ENCODE measurements at regions not wholly inside any gene's neighbourhood (a gene's known extent, or its start where the extent isn't known, plus 50 kb on each side); places are given as distances from the start of the nearest gene placed in this dataset.
"Not testable (repeated sequence)": the region's sequence is repeated elsewhere in the genome, so short reads cannot be mapped to it uniquely, and the experiment has no call there.

GRCh38 chr4:104326991-104327694 lies 167.6 kb downstream of the CXXC4 start:
- DNase-seq = not testable (repeated sequence)

DNA sequence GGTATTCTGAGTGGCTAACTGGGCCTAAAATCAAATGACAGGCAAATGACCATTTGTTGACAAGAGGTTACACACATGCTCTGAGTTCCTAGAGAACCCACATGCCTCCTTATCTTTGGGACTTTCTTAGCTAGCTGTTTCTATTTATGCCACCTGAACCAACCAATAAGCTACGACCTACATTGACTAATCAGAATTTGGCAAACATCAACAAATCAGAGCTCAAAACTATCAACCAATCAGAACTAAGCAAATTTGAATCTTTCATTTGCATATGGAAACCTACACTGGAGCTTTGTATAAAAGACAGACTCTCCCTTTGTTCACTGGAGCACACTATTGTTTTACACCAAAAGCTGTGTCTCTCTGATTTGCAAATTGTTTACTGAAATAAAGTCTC lies 192.0 kb downstream of the CXXC4 start:
- DNase-seq = no peak

DNA sequence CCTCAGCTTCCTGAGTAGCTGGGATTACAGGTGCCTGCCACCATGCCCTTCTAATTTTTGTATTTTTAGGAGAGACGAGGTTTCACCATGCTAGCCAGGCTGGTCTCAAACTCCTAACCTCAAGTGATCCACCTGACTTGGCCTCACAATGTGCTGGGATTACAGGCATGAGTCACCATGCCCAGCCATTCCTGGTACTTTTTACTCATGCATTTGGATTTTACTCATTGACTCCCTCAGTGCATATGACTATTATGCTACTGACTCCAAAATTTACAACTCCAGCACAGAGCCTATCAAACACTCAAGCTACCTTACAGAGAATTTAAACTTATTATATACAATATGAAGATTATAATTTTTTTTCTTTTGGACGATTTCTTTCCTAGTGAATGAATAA lies 199.9 kb downstream of the CXXC4 start:
- no peak for DNase-seq

DNA sequence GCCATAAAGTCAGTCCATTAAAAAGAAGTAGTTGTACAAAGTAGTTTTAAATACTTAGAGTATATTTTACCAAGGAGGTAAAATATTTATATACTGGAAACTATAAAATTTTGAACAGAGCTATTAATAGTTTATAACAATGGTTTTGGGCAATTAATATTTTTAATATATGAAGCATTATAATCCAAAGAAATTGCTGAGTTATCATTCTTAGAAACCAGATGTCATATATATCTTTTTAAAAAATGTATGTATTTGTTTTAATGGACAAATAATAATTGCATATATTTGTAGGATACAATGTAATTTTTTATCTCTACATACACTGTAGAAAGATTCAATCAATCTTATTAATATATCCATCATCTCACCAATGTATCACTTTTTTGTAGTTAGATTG lies 207.8 kb downstream of the CXXC4 start:
- DNase-seq = no peak

GRCh38 chr4:104283303-104283702 lies 211.4 kb downstream of the CXXC4 start:
- DNase-seq = no peak

DNA sequence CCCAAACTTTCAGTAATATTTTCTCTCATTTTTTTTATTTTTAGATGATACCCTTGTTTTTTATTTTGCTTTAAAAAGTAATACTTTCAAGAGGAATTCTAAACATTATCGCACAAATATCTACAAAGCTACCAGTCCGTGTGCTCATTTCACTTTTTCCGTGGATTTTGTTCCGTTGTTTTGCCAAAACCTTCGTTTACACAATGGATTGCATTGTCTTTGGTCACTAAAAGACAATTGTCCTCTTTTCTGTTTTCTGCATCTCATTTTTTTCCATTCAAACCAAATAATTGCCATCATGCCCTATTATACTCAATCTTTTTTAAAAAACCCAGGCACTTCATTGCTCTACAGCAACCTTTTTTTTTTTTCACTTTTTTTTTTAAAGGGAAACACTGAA lies 214.9 kb downstream of the CXXC4 start:
- DNase-seq = no peak

GRCh38 chr4:104272966-104273365 lies 221.7 kb downstream of the CXXC4 start:
- DNase-seq = no peak

DNA sequence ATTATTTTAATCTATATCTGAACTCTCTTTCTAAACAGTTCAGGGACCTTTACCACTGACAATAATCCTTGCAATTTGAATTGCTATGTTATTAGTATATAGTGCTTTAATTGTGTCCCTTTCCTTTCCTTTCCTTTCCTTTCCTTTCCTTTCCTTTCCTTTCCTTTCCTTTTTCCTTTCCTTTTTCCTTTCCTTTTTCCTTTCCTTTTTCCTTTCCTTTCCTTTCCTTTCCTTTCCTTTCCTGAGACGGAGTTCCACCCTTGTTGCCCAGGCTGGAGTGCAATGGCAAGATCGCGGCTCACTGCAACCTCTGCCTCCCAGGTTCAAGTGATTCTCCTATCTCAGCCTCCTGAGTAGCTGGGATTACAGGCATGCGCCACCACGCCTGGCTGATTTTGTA lies 225.1 kb downstream of the CXXC4 start:
- not testable (repeated sequence) for DNase-seq

DNA sequence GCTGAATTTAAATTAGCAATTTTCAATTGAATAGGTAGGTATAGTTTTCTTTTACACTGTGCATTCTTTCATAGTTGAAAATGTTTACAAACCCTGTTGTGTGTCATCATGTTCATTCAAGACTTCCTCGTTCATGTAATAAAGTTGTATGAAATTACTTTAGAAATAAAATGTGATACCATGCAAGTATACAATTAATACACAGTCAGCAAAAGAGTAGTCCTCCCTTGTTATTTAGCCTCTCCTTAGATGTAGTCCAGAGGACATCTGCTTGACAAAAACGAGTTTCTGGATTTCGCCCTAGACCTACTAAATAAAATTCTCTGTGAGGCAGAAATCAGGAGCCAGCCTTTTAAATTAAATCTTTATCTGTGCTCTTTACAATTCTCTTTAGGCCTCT lies 231.6 kb downstream of the CXXC4 start:
- no peak for DNase-seq

- DNase-seq = no peak
These were observed 232.0 kb downstream of the CXXC4 start for GRCh38 chr4:104262678-104263077.

DNA sequence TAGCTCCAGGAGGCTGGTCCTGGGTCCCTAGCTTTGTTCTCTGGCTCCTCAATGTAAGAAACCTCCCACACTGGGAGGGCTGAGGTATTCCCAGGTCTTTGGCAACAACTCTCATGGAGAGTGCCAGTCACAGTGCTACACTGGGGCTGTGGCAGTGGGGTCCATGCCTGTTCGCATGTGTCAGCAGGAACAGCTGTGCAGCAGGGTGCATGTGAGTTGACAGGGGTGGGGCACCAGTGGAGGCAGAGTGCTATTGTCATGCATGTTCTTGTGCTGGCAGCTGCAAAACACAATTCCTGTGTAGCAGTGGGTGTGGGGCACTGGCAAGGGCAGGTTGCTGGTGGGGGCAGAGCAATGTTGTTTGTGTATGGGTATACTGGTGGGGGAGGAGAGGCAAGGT lies 246.0 kb downstream of the CXXC4 start:
- DNase-seq = no peak

DNA sequence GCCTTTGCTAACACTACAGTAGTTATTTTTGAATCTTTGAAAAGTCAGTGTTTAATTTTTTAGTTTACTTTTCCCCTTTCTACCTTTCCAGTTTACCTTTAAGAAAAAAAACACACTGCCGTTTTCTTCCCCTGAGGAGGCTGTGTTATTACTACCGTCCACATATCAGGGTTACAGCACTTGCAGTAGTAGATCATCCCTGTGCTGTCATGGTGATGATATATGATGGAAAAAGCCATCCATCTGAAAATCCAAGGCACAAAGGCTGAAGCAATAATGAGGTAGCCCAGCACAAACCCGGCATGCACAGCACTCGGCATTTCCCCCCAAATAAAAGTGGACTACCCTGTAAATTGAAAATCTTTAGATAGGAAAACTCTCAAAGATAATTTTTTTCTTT lies 258.7 kb downstream of the CXXC4 start:
- no peak for DNase-seq

DNA sequence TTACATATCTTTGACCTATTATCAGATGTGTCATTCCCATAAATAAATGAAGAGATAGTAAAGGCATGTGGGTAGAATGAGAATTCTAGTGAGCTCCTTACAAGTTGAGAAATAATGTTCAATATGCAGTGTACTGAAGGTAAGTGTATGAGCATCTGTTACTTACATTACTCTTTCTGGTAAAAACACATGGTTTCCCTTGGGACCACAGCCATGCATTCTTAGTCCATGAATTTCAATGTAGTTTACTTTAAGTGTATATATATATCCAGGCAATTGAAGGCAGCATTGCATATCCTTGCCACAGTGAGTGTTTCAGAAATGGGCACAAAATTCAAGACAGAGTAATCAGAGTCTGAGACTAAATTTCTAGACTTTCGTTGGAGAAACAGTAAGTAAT lies 277.2 kb downstream of the CXXC4 start:
- no peak for DNase-seq

- no peak for DNase-seq
These were observed 283.0 kb downstream of the CXXC4 start for GRCh38 chr4:104211657-104212056.

DNA sequence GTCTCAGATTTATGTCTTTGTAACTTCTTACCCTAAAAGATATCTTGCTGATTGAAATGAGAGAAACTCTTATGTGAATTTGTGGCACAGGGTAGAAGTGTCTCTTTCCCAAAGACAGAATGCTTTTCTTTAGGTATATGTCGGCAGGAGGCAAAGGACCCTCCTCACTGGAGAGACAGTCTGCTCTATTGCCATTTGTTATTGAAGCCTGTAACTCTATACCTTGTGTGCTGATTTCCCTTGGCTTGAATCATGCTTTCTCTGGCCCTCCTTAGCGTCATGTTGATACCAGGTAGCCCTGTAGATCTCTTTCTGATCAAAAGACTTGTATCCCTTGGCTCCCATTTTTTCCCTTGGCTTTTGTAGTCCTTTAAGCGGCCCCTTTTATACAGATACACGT lies 284.3 kb downstream of the CXXC4 start:
- DNase-seq = no peak

- no peak for DNase-seq
These were observed 287.9 kb downstream of the CXXC4 start for GRCh38 chr4:104206784-104207183.

DNA sequence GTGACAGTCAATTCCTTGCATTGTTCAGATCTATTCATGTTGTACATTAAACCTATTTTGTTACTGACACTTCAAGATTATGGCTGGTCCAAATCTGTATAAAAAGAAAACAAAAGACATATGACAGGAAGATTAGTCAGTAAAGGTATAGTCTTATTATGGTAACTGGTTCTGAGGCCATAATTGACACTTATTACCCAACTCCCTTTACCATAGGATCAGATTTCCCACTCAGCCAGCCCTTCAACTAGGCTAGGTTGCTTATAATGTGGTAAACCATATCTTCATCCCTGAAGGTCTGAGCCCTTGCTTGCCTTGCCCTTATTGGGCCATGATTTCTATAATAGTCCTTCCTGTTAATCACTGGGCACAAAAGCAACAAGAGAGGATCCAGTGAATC lies 289.6 kb downstream of the CXXC4 start:
- DNase-seq = no peak

DNA sequence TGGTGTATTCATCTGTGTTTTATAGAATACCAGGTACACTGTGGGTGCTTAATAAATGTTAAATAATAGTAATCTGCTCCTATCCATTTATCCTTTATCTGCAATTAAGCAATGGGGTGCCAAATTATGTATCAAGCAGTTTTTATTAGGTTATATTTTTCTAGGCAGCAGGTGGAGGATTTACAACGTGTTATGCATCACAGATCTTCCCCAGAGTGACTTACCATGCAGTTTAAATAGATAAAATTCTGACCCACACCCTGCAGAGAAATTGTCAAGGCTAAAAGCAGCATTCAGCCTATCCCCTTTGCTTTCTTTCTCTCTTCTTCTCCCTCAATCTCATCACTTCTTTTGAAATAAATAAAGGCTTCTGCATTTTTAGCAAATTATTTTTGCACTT lies 306.4 kb downstream of the CXXC4 start:
- DNase-seq = no peak

GRCh38 chr4:104169437-104169836 lies 325.3 kb downstream of the CXXC4 start:
- DNase-seq = no peak

- no peak for DNase-seq
These were observed 327.9 kb downstream of the CXXC4 start for GRCh38 chr4:104166749-104167148.

DNA sequence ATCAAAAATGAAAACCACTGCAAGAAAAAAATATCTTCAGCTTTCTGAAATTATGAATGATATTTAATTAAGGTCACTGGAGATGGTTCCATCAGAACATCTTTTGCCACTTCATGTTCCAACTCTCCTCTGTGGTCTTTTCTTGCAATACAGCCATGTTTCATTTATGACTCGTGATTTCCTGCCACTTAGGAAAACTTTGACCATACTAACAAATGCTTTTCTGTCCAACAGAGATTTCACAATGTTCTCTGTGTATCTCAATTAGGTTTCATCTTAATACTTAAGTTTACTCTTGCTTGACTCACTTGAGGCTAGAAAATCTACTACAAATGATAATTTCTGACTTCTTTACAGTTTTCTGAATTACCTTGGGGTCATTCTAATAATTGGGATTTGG lies 330.9 kb downstream of the CXXC4 start:
- DNase-seq = no peak

DNA sequence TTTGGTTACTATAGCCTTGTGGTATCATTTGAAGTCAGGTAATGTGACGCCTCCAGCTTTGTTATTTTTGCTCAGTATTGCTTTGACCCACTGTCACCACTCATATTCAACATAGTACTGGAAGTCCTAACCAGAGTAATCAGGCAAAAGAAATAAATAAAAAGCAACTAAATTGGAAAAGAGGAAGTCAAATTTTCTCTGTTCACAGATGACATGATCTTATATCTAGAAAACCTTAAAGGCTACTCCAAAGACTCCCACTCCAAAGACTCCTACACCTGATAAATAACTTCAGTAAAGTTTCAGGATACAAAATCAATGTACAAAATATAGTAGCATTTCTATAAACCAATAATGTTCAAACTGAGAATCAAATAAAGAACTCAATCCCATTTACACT lies 348.6 kb downstream of the CXXC4 start:
- no peak for DNase-seq

DNA sequence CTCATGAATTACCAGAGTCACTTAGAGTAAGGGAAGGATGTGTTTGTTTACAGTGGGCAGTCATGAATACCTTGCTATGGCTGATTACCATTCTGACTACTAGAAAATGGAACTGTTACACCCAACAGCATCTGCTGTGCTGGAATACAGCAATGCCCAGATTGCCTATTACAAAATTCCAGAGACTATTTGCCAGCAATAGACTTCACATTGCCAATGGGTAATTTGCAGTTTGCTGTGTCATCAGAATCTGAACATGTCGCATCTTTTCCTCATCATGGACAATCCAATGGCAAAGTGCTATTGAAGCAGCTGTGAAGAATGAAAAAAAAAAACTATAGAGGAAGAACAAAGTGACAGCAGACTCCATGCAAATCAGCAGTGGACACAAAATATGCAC lies 356.6 kb downstream of the CXXC4 start:
- no peak for DNase-seq

GRCh38 chr4:104129243-104129642 lies 365.5 kb downstream of the CXXC4 start:
- no peak for DNase-seq

- DNase-seq = no peak
These were observed 365.9 kb downstream of the CXXC4 start for GRCh38 chr4:104128850-104129213.
